Stomach (tissue), 4 donors: ENCODE measurements at regions not wholly inside any gene's neighbourhood (a gene's known extent, or its start where the extent isn't known, plus 50 kb on each side); places are given as distances from the start of the nearest gene placed in this dataset.

Experiments
- EP300 ChIP-seq: sonication (generic); formaldehyde crosslinking; IDR thresholded peaks from one replicate; pipeline ENCODE4 v1.6.1; 2017; ENCODE audit warnings: antibody characterized with exemption
- POLR2AphosphoS5 ChIP-seq, 3 donors: sonication (generic); formaldehyde crosslinking; IDR thresholded peaks; one replicate each; pipeline ENCODE4 v1.6.1; 2016; ENCODE audit warnings: antibody characterized with exemption in 3 of 3
- TF ChIP-seq, protein P1 (sequence below), 7 experiments: fragments of 450-650 bp in 4 of 7; fragments of 200-600 bp in 3 of 7; sonication (generic) in 3 of 7; IDR thresholded peaks; one replicate each; pipeline ENCODE4 v1.5.1; 2016 to 2019; ENCODE audit warnings: antibody characterized with exemption in 7 of 7, control low read depth in 2 of 7, mild to moderate bottlenecking in 1 of 7

DNA sequence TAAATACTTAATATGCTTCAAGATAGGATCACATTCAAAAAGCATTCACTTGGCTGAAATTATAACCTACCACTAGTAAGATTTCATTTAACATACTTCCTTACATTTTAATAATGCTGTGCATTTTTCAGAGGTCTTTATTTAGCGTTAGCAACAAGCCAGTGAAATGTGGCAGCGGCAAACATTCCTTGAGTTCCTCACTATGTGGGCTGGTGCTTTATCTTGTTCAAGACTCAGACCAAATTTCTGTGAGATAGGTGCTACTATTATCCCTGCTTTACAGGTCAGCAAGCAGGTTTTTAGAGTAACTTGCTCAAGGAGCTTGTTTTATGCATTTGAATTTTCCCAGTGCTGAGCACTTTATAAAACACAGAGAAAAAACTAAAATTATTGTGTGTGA lies 132.7 kb downstream of the PLPPR4 start:
- TF ChIP-seq, protein P1, sequence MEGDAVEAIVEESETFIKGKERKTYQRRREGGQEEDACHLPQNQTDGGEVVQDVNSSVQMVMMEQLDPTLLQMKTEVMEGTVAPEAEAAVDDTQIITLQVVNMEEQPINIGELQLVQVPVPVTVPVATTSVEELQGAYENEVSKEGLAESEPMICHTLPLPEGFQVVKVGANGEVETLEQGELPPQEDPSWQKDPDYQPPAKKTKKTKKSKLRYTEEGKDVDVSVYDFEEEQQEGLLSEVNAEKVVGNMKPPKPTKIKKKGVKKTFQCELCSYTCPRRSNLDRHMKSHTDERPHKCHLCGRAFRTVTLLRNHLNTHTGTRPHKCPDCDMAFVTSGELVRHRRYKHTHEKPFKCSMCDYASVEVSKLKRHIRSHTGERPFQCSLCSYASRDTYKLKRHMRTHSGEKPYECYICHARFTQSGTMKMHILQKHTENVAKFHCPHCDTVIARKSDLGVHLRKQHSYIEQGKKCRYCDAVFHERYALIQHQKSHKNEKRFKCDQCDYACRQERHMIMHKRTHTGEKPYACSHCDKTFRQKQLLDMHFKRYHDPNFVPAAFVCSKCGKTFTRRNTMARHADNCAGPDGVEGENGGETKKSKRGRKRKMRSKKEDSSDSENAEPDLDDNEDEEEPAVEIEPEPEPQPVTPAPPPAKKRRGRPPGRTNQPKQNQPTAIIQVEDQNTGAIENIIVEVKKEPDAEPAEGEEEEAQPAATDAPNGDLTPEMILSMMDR (IDR thresholded peaks at IDR 0.05) = no peak
- TF ChIP-seq POLR2AphosphoS5 (IDR thresholded peaks at IDR 0.05) (no peak), EP300 (no peak)
